KMS-11 (cell line): ENCODE measurements at regions not wholly inside any gene's neighbourhood (a gene's known extent, or its start where the extent isn't known, plus 50 kb on each side); places are given as distances from the start of the nearest gene placed in this dataset.

Experiments
- H2AFZ ChIP-seq: fragments of 200-600 bp; sonication (generic); 2 replicates; pipeline ENCODE4 v1.6.1; 2016; ENCODE audit warnings: antibody characterized with exemption, mixed run types, low read depth
- H3K27ac ChIP-seq: fragments of 200-600 bp; sonication (generic); 2 replicates; pipeline ENCODE4 v1.6.1; 2016; ENCODE audit warnings: mild to moderate bottlenecking, mixed run types
- H3K27me3 ChIP-seq: fragments of 200-600 bp; sonication (generic); 2 replicates; pipeline ENCODE4 v1.6.1; 2017; ENCODE audit warnings: mild to moderate bottlenecking, low read depth, mixed run types, moderate library complexity; ENCODE audit not compliant: insufficient read depth
- H3K36me3 ChIP-seq: fragments of 200-600 bp; sonication (generic); 2 replicates; pipeline ENCODE4 v1.6.1; 2017; ENCODE audit warnings: mild to moderate bottlenecking, mixed run types; ENCODE audit not compliant: insufficient read depth
- H3K4me1 ChIP-seq: fragments of 200-600 bp; sonication (generic); 2 replicates; pipeline ENCODE4 v1.6.1; 2016; ENCODE audit warnings: mild to moderate bottlenecking, low read depth, mixed run types; ENCODE audit not compliant: poor library complexity, severe bottlenecking
- H3K4me2 ChIP-seq: fragments of 200-600 bp; sonication (generic); 2 replicates; pipeline ENCODE4 v1.7.0; 2016; ENCODE audit warnings: mild to moderate bottlenecking, mixed run types
- H3K4me3 ChIP-seq: fragments of 200-600 bp; sonication (generic); IDR thresholded peaks from 2 replicates; pipeline ENCODE4 v1.6.1; 2017; ENCODE audit warnings: low read depth, low read length, mixed read lengths; ENCODE audit not compliant: insufficient read depth
- H3K79me2 ChIP-seq: fragments of 200-600 bp; sonication (generic); 2 replicates; pipeline ENCODE4 v1.6.1; 2016; ENCODE audit warnings: low read depth, mixed run types; ENCODE audit not compliant: insufficient read depth
- H3K9ac ChIP-seq: fragments of 200-600 bp; sonication (generic); 2 replicates; pipeline ENCODE4 v1.6.1; 2016; ENCODE audit warnings: mild to moderate bottlenecking, mixed run types
- H4K20me1 ChIP-seq: fragments of 200-600 bp; sonication (generic); 2 replicates; pipeline ENCODE4 v1.6.1; 2016; ENCODE audit warnings: mild to moderate bottlenecking, mixed run types; ENCODE audit not compliant: insufficient read depth
- CTCF ChIP-seq: fragments of 200-600 bp; sonication (generic); conservative IDR thresholded peaks from 2 replicates; pipeline ENCODE4 v1.6.1; 2017; ENCODE audit warnings: low read depth, mild to moderate bottlenecking, antibody characterized with exemption, low read length, moderate library complexity, mixed read lengths

- Histone ChIP-seq H3K4me3 (no peak overlapping the region), H2AFZ (no peak overlapping the region), H3K27ac (no peak overlapping the region), H3K36me3 (no peaks in the 10 kb centered on the region), H3K9ac (no peak overlapping the region), H4K20me1 (no peaks in the 10 kb centered on the region), H3K79me2 (no peaks in the 10 kb centered on the region), H3K4me2 (no peak overlapping the region), H3K27me3 (no peaks in the 10 kb centered on the region), H3K4me1 (no peaks in the 10 kb centered on the region)
- TF ChIP-seq CTCF, result no peak
Observed at GRCh38 chr3:28132941-28133340, 108.5 kb upstream of the CMC1 start.

GRCh38 chr3:28134198-28134597 is 107.2 kb upstream of the CMC1 start:
- Histone ChIP-seq H3K79me2 (no peaks in the 10 kb centered on the region), H3K9ac (no peak overlapping the region)

GRCh38 chr3:28134792-28135375 is 106.5 kb upstream of the CMC1 start:
- Histone ChIP-seq H3K4me1 (no peaks in the 10 kb centered on the region), H3K36me3 (no peaks in the 10 kb centered on the region), H3K79me2 (no peaks in the 10 kb centered on the region), H3K27ac (no peak overlapping the region), H3K9ac (no peak overlapping the region), H3K4me2 (no peak overlapping the region), H3K4me3 (no peak overlapping the region), H4K20me1 (no peaks in the 10 kb centered on the region), H2AFZ (no peak overlapping the region), H3K27me3 (no peaks in the 10 kb centered on the region)
- TF ChIP-seq CTCF, result no peak

More at GRCh38 chr3:28134198-28134597, 107.2 kb upstream of the CMC1 start:
- H3K4me3 ChIP-seq, result no peak overlapping the region
- no peak overlapping the region for H2AFZ ChIP-seq
- H3K4me1 ChIP-seq, result no peaks in the 10 kb centered on the region
- H3K36me3 ChIP-seq, result no peaks in the 10 kb centered on the region
- H3K27ac ChIP-seq, result no peak overlapping the region
- no peaks in the 10 kb centered on the region for H4K20me1 ChIP-seq
- no peaks in the 10 kb centered on the region for H3K27me3 ChIP-seq
- no peak overlapping the region for H3K4me2 ChIP-seq
- no peak for TF ChIP-seq CTCF

GRCh38 chr3:28136607-28137216 is 104.7 kb upstream of the CMC1 start:
- no peaks in the 10 kb centered on the region for H3K4me1 ChIP-seq
- no peaks in the 10 kb centered on the region for H3K27me3 ChIP-seq
- no peak for TF ChIP-seq CTCF
- no peak overlapping the region for H3K9ac ChIP-seq
- H2AFZ ChIP-seq, result no peak overlapping the region
- no peaks in the 10 kb centered on the region for H3K36me3 ChIP-seq
- no peaks in the 10 kb centered on the region for H3K79me2 ChIP-seq
- H3K27ac ChIP-seq, result no peak overlapping the region
- H4K20me1 ChIP-seq, result no peaks in the 10 kb centered on the region
- no peak overlapping the region for H3K4me3 ChIP-seq
- H3K4me2 ChIP-seq, result no peak overlapping the region
